SH-SY5Y (cell line): ENCODE measurements at regions not wholly inside any gene's neighbourhood (a gene's known extent, or its start where the extent isn't known, plus 50 kb on each side); places are given as distances from the start of the nearest gene placed in this dataset.

ENCODE experiments used
- GATA2 ChIP-seq: IDR thresholded peaks from 2 replicates; pipeline ENCODE4 v1.6.1; 2011; ENCODE audit warnings: mild to moderate bottlenecking, low read depth, low read length
- GATA3 ChIP-seq: IDR thresholded peaks from 2 replicates; pipeline ENCODE4 v1.6.1; 2011; ENCODE audit warnings: low read depth, mild to moderate bottlenecking, low read length, moderate library complexity

DNA sequence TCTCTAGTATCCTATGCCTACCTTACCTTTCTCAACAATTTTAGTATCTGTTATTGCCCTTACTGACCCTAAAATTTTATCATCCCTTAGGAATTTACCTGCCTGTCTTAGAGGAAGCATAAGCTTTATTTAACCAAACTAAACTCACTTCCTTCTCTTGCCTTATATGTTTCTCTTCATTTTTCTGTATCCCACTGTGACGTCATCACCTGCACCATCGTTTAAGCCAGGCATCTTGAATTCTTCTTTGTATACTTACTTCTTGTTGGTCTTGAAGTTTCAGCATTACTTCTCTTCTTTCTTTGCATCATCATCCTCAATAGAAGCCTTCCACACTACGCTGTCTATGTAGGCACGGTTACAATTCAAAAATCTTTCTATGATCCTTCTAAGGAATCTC lies 231.0 kb upstream of the SMIM30 start:
- TF ChIP-seq GATA2 (no peak), GATA3 (no peak)
